ENCODE measurements at regions not wholly inside any gene's neighbourhood (a gene's known extent, or its start where the extent isn't known, plus 50 kb on each side); places are given as distances from the start of the nearest gene placed in this dataset.

- no peak overlapping the region for H3K4me3 ChIP-seq (replicated peaks; ENCODE audit: insufficient read depth, low read length)
- no peak overlapping the region for H3K27ac ChIP-seq (replicated peaks)
- no peak for TF ChIP-seq SPI1 (IDR thresholded peaks at IDR 0.05; ENCODE audit: borderline replicate concordance, low read depth)
- no peak for TF ChIP-seq REST (IDR thresholded peaks at IDR 0.05; ENCODE audit: insufficient replicate concordance, low read depth)
- no peak for TF ChIP-seq CTCF (IDR thresholded peaks at IDR 0.05; ENCODE audit: insufficient read depth, low read length)
- TF ChIP-seq GABPA (IDR thresholded peaks at IDR 0.05; ENCODE audit: low read depth) = no peak
- no peak for TF ChIP-seq POLR2AphosphoS5 (IDR thresholded peaks at IDR 0.05; ENCODE audit: low read depth)
- DNase-seq (ENCODE audit: low read depth in 1 of 2, low spot score in 1 of 2) = no peak
- no peaks in the 10 kb centered on the region for H3K27me3 ChIP-seq (ENCODE audit: insufficient read depth, poor library complexity, severe bottlenecking)
Measured at GRCh38 chr4:171433674-171434073, 379.5 kb upstream of the GALNTL6 start.

GRCh38 chr4:171432536-171432935, 380.7 kb upstream of the GALNTL6 start:
- no peaks in the 10 kb centered on the region for H3K27me3 ChIP-seq (ENCODE audit: insufficient read depth, poor library complexity, severe bottlenecking)
- TF ChIP-seq GABPA (IDR thresholded peaks at IDR 0.05; ENCODE audit: low read depth) (no peak), POLR2AphosphoS5 (IDR thresholded peaks at IDR 0.05; ENCODE audit: low read depth) (no peak), CTCF (IDR thresholded peaks at IDR 0.05; ENCODE audit: insufficient read depth, low read length) (no peak), REST (IDR thresholded peaks at IDR 0.05; ENCODE audit: insufficient replicate concordance, low read depth) (no peak), SPI1 (IDR thresholded peaks at IDR 0.05; ENCODE audit: borderline replicate concordance, low read depth) (no peak)
- DNase-seq (ENCODE audit: low read depth in 1 of 2, low spot score in 1 of 2) = no peak

GRCh38 chr4:171430495-171430894, 382.7 kb upstream of the GALNTL6 start:
- DNase-seq (ENCODE audit: low read depth in 1 of 2, low spot score in 1 of 2) = no peak
- TF ChIP-seq REST (IDR thresholded peaks at IDR 0.05; ENCODE audit: insufficient replicate concordance, low read depth) (no peak), POLR2AphosphoS5 (IDR thresholded peaks at IDR 0.05; ENCODE audit: low read depth) (no peak), CTCF (IDR thresholded peaks at IDR 0.05; ENCODE audit: insufficient read depth, low read length) (no peak), SPI1 (IDR thresholded peaks at IDR 0.05; ENCODE audit: borderline replicate concordance, low read depth) (no peak)
- Histone ChIP-seq H3K4me3 (replicated peaks; ENCODE audit: insufficient read depth, low read length) (no peak overlapping the region), H3K27me3 (ENCODE audit: insufficient read depth, poor library complexity, severe bottlenecking) (no peaks in the 10 kb centered on the region), H3K27ac (replicated peaks) (no peak overlapping the region)

More at GRCh38 chr4:171432536-171432935, 380.7 kb upstream of the GALNTL6 start:
- H3K4me3 ChIP-seq (replicated peaks; ENCODE audit: insufficient read depth, low read length) = no peak overlapping the region
- H3K27ac ChIP-seq (replicated peaks) = no peak overlapping the region

Measured in HL-60 (cell line).